GM10266 (cell line): ENCODE measurements at regions not wholly inside any gene's neighbourhood (a gene's known extent, or its start where the extent isn't known, plus 50 kb on each side); places are given as distances from the start of the nearest gene placed in this dataset.

ENCODE experiments used
- DNase-seq: peaks from one replicate; pipeline ENCODE4 v3.0.0; 2012; ENCODE audit errors: extremely low spot score
- TF ChIP-seq, protein P1 (sequence below): IDR thresholded peaks from 2 replicates; pipeline ENCODE4 v1.5.1; 2012; ENCODE audit warnings: mild to moderate bottlenecking, low read depth; ENCODE audit not compliant: control insufficient read depth, insufficient read depth; ENCODE audit errors: missing control alignments

GRCh38 chr16:9539346-9539745 lies 447.9 kb downstream of the HAPSTR1 start:
- DNase-seq, result no peak
- TF ChIP-seq, protein P1, sequence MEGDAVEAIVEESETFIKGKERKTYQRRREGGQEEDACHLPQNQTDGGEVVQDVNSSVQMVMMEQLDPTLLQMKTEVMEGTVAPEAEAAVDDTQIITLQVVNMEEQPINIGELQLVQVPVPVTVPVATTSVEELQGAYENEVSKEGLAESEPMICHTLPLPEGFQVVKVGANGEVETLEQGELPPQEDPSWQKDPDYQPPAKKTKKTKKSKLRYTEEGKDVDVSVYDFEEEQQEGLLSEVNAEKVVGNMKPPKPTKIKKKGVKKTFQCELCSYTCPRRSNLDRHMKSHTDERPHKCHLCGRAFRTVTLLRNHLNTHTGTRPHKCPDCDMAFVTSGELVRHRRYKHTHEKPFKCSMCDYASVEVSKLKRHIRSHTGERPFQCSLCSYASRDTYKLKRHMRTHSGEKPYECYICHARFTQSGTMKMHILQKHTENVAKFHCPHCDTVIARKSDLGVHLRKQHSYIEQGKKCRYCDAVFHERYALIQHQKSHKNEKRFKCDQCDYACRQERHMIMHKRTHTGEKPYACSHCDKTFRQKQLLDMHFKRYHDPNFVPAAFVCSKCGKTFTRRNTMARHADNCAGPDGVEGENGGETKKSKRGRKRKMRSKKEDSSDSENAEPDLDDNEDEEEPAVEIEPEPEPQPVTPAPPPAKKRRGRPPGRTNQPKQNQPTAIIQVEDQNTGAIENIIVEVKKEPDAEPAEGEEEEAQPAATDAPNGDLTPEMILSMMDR, result no peak

GRCh38 chr16:9541723-9542122 lies 450.3 kb downstream of the HAPSTR1 start:
- DNase-seq, result no peak
- TF ChIP-seq, protein P1, result no peak

GRCh38 chr16:9542165-9542755 lies 450.8 kb downstream of the HAPSTR1 start:
- TF ChIP-seq, protein P1, result no peak
- DNase-seq, result no peak

DNA sequence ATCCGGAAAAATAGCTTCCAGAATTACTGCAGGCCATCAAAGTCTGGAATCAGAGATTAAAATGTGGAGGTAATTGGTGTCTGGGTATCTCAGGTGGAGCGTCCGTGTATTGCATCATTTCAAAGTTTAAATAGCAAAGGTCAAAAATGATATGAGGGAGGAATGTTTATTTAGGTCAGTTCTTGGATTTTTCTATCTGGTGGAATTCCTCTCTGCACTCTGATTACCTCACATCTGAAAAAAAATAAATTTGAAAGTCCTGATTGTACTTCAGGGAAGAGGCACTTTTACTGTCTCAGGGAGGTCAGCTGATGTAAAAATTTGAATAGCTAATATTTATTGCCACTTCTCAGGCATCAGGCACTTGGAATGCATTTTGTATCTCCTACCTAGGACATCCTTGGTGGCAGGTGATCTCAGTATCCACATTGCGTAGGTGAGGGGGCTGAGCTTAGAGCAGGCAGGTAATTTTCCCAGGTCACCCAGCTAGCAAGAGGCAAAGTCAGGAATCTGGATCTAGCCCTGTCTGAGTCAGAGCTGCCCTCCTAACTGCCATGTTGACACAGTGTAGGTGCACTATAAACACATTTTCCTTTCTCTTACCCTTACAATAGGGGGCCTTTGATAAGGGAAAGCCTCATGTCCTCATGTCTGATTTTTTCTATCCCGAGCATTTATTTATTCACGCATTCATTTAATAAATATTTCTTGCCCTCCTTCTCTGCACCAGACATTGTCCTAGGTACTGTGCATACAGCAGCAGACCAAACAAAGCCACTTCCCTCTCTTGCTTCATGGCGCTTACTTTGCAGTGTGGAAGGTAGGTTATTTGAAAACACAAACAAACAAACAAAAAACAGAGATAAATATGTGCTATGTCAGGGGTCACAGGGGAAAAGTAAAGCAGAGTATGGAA lies 454.3 kb downstream of the HAPSTR1 start:
- TF ChIP-seq, protein P1, result no peak
- DNase-seq, result no peak

- DNase-seq, result no peak
- TF ChIP-seq, protein P1, result no peak
Measured at GRCh38 chr16:9546438-9546786, 455.0 kb downstream of the HAPSTR1 start.

GRCh38 chr16:9549487-9549886 lies 458.0 kb downstream of the HAPSTR1 start:
- TF ChIP-seq, protein P1, result no peak
- DNase-seq, result no peak

DNA sequence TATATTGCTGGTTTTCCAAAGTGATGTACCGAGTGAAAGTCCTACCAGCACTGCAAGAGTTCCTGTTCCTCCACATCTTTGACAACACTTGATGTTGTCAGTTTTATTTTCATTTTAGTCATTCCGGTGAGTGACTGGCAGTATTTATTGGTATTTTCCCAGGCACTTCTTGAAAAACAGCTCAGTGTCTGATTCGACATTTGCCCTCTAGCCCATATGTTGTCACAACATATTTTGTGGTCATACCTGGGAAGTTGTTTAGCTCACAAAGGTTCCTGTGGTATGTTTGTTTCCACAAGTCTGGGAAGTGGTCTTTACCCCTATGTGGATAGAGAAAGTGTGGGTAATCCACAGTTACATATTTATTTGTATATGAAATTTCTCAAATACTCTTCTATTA lies 463.6 kb downstream of the HAPSTR1 start:
- DNase-seq, result no peak
- TF ChIP-seq, protein P1, result no peak
